OCI-LY1 (cell line): ENCODE measurements at regions not wholly inside any gene's neighbourhood (a gene's known extent, or its start where the extent isn't known, plus 50 kb on each side); places are given as distances from the start of the nearest gene placed in this dataset.

Source experiments
- H2AFZ ChIP-seq: fragments of 200-600 bp; sonication (generic), shearing (Covaris generic); 2 replicates; pipeline ENCODE4 v1.6.0; 2014; ENCODE audit warnings: antibody characterized with exemption, mild to moderate bottlenecking, low read length
- H3F3A ChIP-seq: fragments of 200-600 bp; sonication (generic), shearing (Covaris generic); 2 replicates; pipeline ENCODE4 v1.6.0; 2014; ENCODE audit warnings: mild to moderate bottlenecking, antibody characterized with exemption, low read length, moderate library complexity; ENCODE audit not compliant: insufficient read depth
- H3K27ac ChIP-seq: fragments of 200-600 bp; sonication (generic); 2 replicates; pipeline ENCODE4 v1.5.1; 2014; ENCODE audit warnings: low read length, mixed run types, mild to moderate bottlenecking, low read depth; ENCODE audit not compliant: poor library complexity, severe bottlenecking
- H3K27me3 ChIP-seq: fragments of 200-600 bp; sonication (generic); 2 replicates; pipeline ENCODE4 v1.6.0; 2014; ENCODE audit warnings: antibody characterized with exemption, mild to moderate bottlenecking, low read length, moderate library complexity; ENCODE audit not compliant: insufficient read depth
- H3K36me3 ChIP-seq: fragments of 200-600 bp; sonication (generic); 2 replicates; pipeline ENCODE4 v1.6.1; 2014; ENCODE audit warnings: mild to moderate bottlenecking, antibody characterized with exemption, low read length, moderate library complexity, mixed read lengths; ENCODE audit not compliant: insufficient read depth
- H3K4me1 ChIP-seq: fragments of 200-600 bp; sonication (generic); 2 replicates; pipeline ENCODE4 v1.5.1; 2014; ENCODE audit warnings: mild to moderate bottlenecking, low read length, moderate library complexity; ENCODE audit not compliant: insufficient read depth, severe bottlenecking
- H3K4me2 ChIP-seq: fragments of 200-600 bp; sonication (generic), shearing (Covaris generic); 2 replicates; pipeline ENCODE4 v1.6.1; 2014; ENCODE audit warnings: low read length
- H3K4me3 ChIP-seq: fragments of 200-600 bp; sonication (generic); 2 replicates; pipeline ENCODE4 v1.5.1; 2014; ENCODE audit warnings: low read length, low read depth, mild to moderate bottlenecking, mixed read lengths; ENCODE audit not compliant: poor library complexity, severe bottlenecking
- H3K79me2 ChIP-seq: fragments of 200-600 bp; shearing (Covaris generic); 2 replicates; pipeline ENCODE4 v1.6.1; 2016; ENCODE audit warnings: mixed run types, low read length, mixed read lengths; ENCODE audit not compliant: insufficient read depth
- H3K9ac ChIP-seq: fragments of 200-600 bp; sonication (generic), shearing (Covaris generic); 2 replicates; pipeline ENCODE4 v1.6.1; 2014; ENCODE audit warnings: mild to moderate bottlenecking, low read length, mixed read lengths
- H3K9me2 ChIP-seq: fragments of 200-600 bp; sonication (generic), shearing (Covaris generic); 2 replicates; pipeline ENCODE4 v1.6.1; 2014; ENCODE audit warnings: low read depth, mild to moderate bottlenecking, low read length, mixed read lengths
- H3K9me3 ChIP-seq: fragments of 200-600 bp; shearing (Covaris generic); 2 replicates; pipeline ENCODE4 v1.6.1; 2014; ENCODE audit warnings: low read length, mixed read lengths
- H4K20me1 ChIP-seq: fragments of 200-600 bp; sonication (generic), shearing (Covaris generic); 2 replicates; pipeline ENCODE4 v1.6.0; 2016; ENCODE audit warnings: mild to moderate bottlenecking, low read length; ENCODE audit not compliant: insufficient read depth
- EZH2 ChIP-seq: fragments of 200-600 bp; sonication (generic), shearing (Covaris generic); IDR thresholded peaks from 2 replicates; pipeline ENCODE4 v1.8.0; 2017; ENCODE audit warnings: borderline replicate concordance, mixed run types, mild to moderate bottlenecking, antibody characterized with exemption, low read length, moderate library complexity, mixed read lengths
- TF ChIP-seq, protein P1 (sequence below): fragments of 200-600 bp; sonication (generic), shearing (Covaris generic); IDR thresholded peaks from 2 replicates; pipeline ENCODE4 v1.5.1; 2017; ENCODE audit warnings: mild to moderate bottlenecking, antibody characterized with exemption, low read length, moderate library complexity, mixed read lengths

DNA sequence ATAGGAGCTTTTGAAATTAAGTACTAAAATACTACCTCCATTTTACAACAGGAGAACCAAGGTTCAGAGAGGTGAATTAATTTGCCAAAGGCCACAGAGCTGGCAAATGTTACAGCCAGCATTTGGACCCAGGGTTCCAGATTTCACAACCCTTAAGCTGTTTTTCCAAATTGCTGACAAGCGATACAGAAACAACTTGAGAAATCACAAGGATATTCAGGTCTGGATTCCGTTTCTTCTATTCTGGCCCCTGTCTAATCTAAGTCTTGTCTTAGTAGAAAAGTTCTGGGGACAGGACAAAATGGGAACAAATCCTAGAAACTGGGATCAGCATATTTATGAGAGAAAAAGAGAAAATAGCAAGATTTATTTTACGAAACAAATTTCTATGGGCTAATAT is 103.1 kb upstream of the PRLR start:
- Histone ChIP-seq H3K9me3 (no peaks in the 10 kb centered on the region), H3K4me2 (no peak overlapping the region), H3K36me3 (no peaks in the 10 kb centered on the region), H3K79me2 (no peaks in the 10 kb centered on the region), H3K4me1 (no peaks in the 10 kb centered on the region), H3K9ac (no peak overlapping the region), H2AFZ (no peak overlapping the region), H3F3A (no peaks in the 10 kb centered on the region), H4K20me1 (no peaks in the 10 kb centered on the region), H3K27ac (no peak overlapping the region), H3K27me3 (no peaks in the 10 kb centered on the region; the same call in 1 of the 2 replicates), H3K4me3 (no peak overlapping the region), H3K9me2 (no peaks in the 10 kb centered on the region)
- TF ChIP-seq, protein P1, sequence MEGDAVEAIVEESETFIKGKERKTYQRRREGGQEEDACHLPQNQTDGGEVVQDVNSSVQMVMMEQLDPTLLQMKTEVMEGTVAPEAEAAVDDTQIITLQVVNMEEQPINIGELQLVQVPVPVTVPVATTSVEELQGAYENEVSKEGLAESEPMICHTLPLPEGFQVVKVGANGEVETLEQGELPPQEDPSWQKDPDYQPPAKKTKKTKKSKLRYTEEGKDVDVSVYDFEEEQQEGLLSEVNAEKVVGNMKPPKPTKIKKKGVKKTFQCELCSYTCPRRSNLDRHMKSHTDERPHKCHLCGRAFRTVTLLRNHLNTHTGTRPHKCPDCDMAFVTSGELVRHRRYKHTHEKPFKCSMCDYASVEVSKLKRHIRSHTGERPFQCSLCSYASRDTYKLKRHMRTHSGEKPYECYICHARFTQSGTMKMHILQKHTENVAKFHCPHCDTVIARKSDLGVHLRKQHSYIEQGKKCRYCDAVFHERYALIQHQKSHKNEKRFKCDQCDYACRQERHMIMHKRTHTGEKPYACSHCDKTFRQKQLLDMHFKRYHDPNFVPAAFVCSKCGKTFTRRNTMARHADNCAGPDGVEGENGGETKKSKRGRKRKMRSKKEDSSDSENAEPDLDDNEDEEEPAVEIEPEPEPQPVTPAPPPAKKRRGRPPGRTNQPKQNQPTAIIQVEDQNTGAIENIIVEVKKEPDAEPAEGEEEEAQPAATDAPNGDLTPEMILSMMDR, result no peak
- no peak for TF ChIP-seq EZH2

- Histone ChIP-seq H3K4me1 (no peaks in the 10 kb centered on the region), H3K27ac (no peak overlapping the region), H3K9ac (no peak overlapping the region), H3K9me3 (no peaks in the 10 kb centered on the region), H3F3A (no peaks in the 10 kb centered on the region), H3K4me3 (no peak overlapping the region), H4K20me1 (no peaks in the 10 kb centered on the region), H3K4me2 (no peak overlapping the region), H2AFZ (no peak overlapping the region), H3K9me2 (no peaks in the 10 kb centered on the region), H3K27me3 (no peaks in the 10 kb centered on the region; the same call in 1 of the 2 replicates), H3K36me3 (no peaks in the 10 kb centered on the region), H3K79me2 (no peaks in the 10 kb centered on the region)
- TF ChIP-seq EZH2, result no peak
Observed at GRCh38 chr5:35331956-35332950, 102.0 kb upstream of the PRLR start.

DNA sequence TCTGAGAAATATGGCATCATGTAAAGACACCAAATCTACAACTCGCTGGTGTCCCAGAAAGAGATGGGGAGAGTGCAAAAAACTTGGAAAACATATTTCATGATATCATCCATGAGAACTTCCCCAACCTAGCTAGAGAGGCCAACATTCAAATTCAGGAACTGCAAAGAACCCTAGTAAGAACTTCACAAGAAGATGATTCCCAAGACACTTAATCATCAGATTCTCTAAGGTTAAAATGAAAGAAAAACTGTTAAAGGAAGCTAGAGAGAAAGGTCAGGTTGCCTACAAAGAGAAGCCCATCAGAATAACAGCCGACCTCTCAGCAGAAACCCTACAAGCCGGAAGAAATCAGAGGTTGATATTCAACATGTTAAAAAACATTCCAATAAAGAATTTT is 95.5 kb upstream of the PRLR start:
- H3K27ac ChIP-seq, result no peak overlapping the region
- H3K4me2 ChIP-seq, result no peak overlapping the region
- H3F3A ChIP-seq, result no peaks in the 10 kb centered on the region
- no peaks in the 10 kb centered on the region for H3K36me3 ChIP-seq
- no peak overlapping the region for H3K4me3 ChIP-seq
- H3K9ac ChIP-seq, result no peak overlapping the region
- H3K9me2 ChIP-seq, result no peaks in the 10 kb centered on the region
- TF ChIP-seq EZH2, result no peak
- TF ChIP-seq, protein P1, result no peak
- H3K79me2 ChIP-seq, result no peaks in the 10 kb centered on the region
- H3K27me3 ChIP-seq, result no peaks in the 10 kb centered on the region; the same call in 1 of the 2 replicates
- no peak overlapping the region for H2AFZ ChIP-seq
- no peaks in the 10 kb centered on the region for H4K20me1 ChIP-seq
- H3K4me1 ChIP-seq, result peaks cover 12% of the 10 kb centered on the region
- H3K9me3 ChIP-seq, result no peaks in the 10 kb centered on the region
